Neuronal stem cell (in vitro differentiated cells): ENCODE measurements at regions not wholly inside any gene's neighbourhood (a gene's known extent, or its start where the extent isn't known, plus 50 kb on each side); places are given as distances from the start of the nearest gene placed in this dataset.

ENCODE experiments used
- DNase-seq: peaks from one replicate; pipeline ENCODE4 v3.0.0-alpha.2; 2013; ENCODE audit warnings: low spot score
- H2AFZ ChIP-seq: one replicate; pipeline ENCODE4 v1.6.1; 2013; ENCODE audit warnings: mild to moderate bottlenecking, low read length, inconsistent platforms
- H2AK5ac ChIP-seq: 2 replicates; pipeline ENCODE4 v1.6.1; 2013; ENCODE audit warnings: low read depth, mild to moderate bottlenecking, inconsistent platforms, low read length, moderate library complexity, mixed read lengths
- H2BK120ac ChIP-seq: 2 replicates; pipeline ENCODE4 v1.6.1; 2013; ENCODE audit warnings: low read depth, mild to moderate bottlenecking, inconsistent platforms, low read length, moderate library complexity, mixed read lengths
- H2BK12ac ChIP-seq: one replicate; pipeline ENCODE4 v1.6.1; 2013; ENCODE audit warnings: low read length, inconsistent platforms
- H2BK15ac ChIP-seq: 2 replicates; pipeline ENCODE4 v1.6.1; 2013; ENCODE audit warnings: mild to moderate bottlenecking, low read length, inconsistent platforms, mixed read lengths
- H2BK5ac ChIP-seq: one replicate; pipeline ENCODE4 v1.6.1; 2013; ENCODE audit warnings: inconsistent platforms, mild to moderate bottlenecking, low read length, moderate library complexity
- H3K14ac ChIP-seq: one replicate; pipeline ENCODE4 v1.6.1; 2013; ENCODE audit warnings: low read length, inconsistent platforms
- H3K18ac ChIP-seq: 2 replicates; pipeline ENCODE4 v1.6.1; 2013; ENCODE audit warnings: low read length, inconsistent platforms
- H3K23ac ChIP-seq: 2 replicates; pipeline ENCODE4 v1.6.1; 2013; ENCODE audit warnings: low read depth, mild to moderate bottlenecking, mixed read lengths, low read length, inconsistent platforms; ENCODE audit not compliant: poor library complexity
- H3K27ac ChIP-seq: replicated peaks from 3 replicates; pipeline ENCODE4 v1.5.1; 2013; ENCODE audit warnings: low read length, inconsistent platforms
- H3K27me3 ChIP-seq, 3 experiments: 2 replicates each; pipeline ENCODE4 v1.6.1; 2013; ENCODE audit warnings: low read length in 3 of 3, mild to moderate bottlenecking in 2 of 3, inconsistent platforms in 1 of 3, low read depth in 1 of 3, mixed read lengths in 1 of 3, moderate library complexity in 1 of 3; ENCODE audit not compliant: control insufficient read depth in 3 of 3, insufficient read depth in 3 of 3
- H3K36me3 ChIP-seq, 2 donors: replicated peaks in 1 of 2; 2 replicates each; pipeline ENCODE4 v1.6.1; 2013; ENCODE audit warnings: low read length in 2 of 2; ENCODE audit not compliant: control insufficient read depth in 2 of 2, insufficient read depth in 2 of 2
- H3K4ac ChIP-seq: 2 replicates; pipeline ENCODE4 v1.6.1; 2013; ENCODE audit warnings: inconsistent platforms, mild to moderate bottlenecking, low read length, moderate library complexity
- H3K4me1 ChIP-seq, 2 donors: 1 replicate in 1 of 2; 2 replicates in 1 of 2; pipeline ENCODE4 v1.6.1; 2013; ENCODE audit warnings: low read length in 2 of 2, low read depth in 1 of 2; ENCODE audit not compliant: control insufficient read depth in 2 of 2, insufficient read depth in 1 of 2
- H3K4me2 ChIP-seq: one replicate; pipeline ENCODE4 v1.6.1; 2013; ENCODE audit warnings: mild to moderate bottlenecking, low read length, inconsistent platforms; ENCODE audit not compliant: insufficient read depth, poor library complexity, severe bottlenecking
- H3K4me3 ChIP-seq, 2 donors: 2 replicates each; pipeline ENCODE4 v1.5.1; 2013; ENCODE audit warnings: low read length in 2 of 2, mild to moderate bottlenecking in 2 of 2, inconsistent platforms in 1 of 2, moderate library complexity in 1 of 2
- H3K79me1 ChIP-seq: one replicate; pipeline ENCODE4 v1.6.1; 2013; ENCODE audit warnings: low read depth, mild to moderate bottlenecking, inconsistent platforms, low read length, moderate library complexity
- H3K9ac ChIP-seq: one replicate; pipeline ENCODE4 v1.6.1; 2013; ENCODE audit warnings: mild to moderate bottlenecking, low read depth, low read length, inconsistent platforms; ENCODE audit not compliant: poor library complexity
- H3K9me3 ChIP-seq, 2 donors: replicated peaks in 1 of 2; 2 replicates each; pipeline versions ENCODE3 to v1.6.1; 2013; ENCODE audit warnings: low read length in 2 of 2, mild to moderate bottlenecking in 2 of 2, inconsistent platforms in 1 of 2, low read depth in 1 of 2, mixed read lengths in 1 of 2, moderate library complexity in 1 of 2; ENCODE audit not compliant: control insufficient read depth in 2 of 2, insufficient read depth in 1 of 2
- H4K8ac ChIP-seq: one replicate; pipeline ENCODE4 v1.6.1; 2013; ENCODE audit warnings: low read depth, mild to moderate bottlenecking, inconsistent platforms, low read length, moderate library complexity
- H4K91ac ChIP-seq: one replicate; pipeline ENCODE4 v1.6.1; 2013; ENCODE audit warnings: low read length, low read depth, mild to moderate bottlenecking, inconsistent platforms; ENCODE audit not compliant: poor library complexity
- WGBS, 2 donors: extraction: QIAGEN DNeasy Blood & Tissue Kit; methylation state at CpG; one replicate each; pipeline ENCODE4 v1.1.7; 2013; ENCODE audit warnings: missing lambda C conversion rate in 2 of 2, mixed read lengths in 1 of 2; ENCODE audit not compliant: insufficient read length in 2 of 2, insufficient replicate concordance in 1 of 2; ENCODE audit errors: extremely low coverage in 2 of 2; 5-methylcytosine and 5-hydroxymethylcytosine counted together

GRCh38 chr4:123342498-123342897, 54.1 kb upstream of the SPRY1 start:
- Histone ChIP-seq H3K9me3 (peaks cover 2 to 3% of the 10 kb centered on the region in 2 donors), H2AK5ac (no peak overlapping the region), H2BK15ac (no peak overlapping the region), H2AFZ (no peak overlapping the region), H2BK120ac (no peak overlapping the region), H3K4me3 (no peak overlapping the region), H3K4me2 (no peak overlapping the region), H3K27ac (no peak overlapping the region), H3K18ac (no peak overlapping the region), H3K36me3 (no peaks in the 10 kb centered on the region), H4K8ac (no peak overlapping the region), H3K9ac (no peak overlapping the region), H4K91ac (no peak overlapping the region), H3K79me1 (no peaks in the 10 kb centered on the region), H3K27me3 (no peaks in the 10 kb centered on the region), H3K4ac (no peak overlapping the region), H3K14ac (no peak overlapping the region), H3K23ac (no peak overlapping the region), H3K4me1 (peaks cover 14 to 23% of the 10 kb centered on the region in 2 donors), H2BK5ac (no peak overlapping the region), H2BK12ac (no peak overlapping the region)
- WGBS, 2 donors: no CpG with 5 or more reads among the region's 2 CpGs
- no peak for DNase-seq

- H3K79me1 ChIP-seq: no peaks in the 10 kb centered on the region
- peak overlapping the region; percentile 61 for H2BK15ac ChIP-seq
- H3K36me3 ChIP-seq: no peaks in the 10 kb centered on the region
- no peak overlapping the region for H2BK5ac ChIP-seq
- H3K4me2 ChIP-seq: no peak overlapping the region
- no peak overlapping the region for H4K91ac ChIP-seq
- H3K14ac ChIP-seq: no peak overlapping the region
- no peak overlapping the region for H3K23ac ChIP-seq
- WGBS, 2 donors: no CpG with 5 or more reads among the region's 13 CpGs
- H3K9ac ChIP-seq: no peak overlapping the region
- H2BK120ac ChIP-seq: no peak overlapping the region
- H3K4me1 ChIP-seq: peaks cover 14 to 20% of the 10 kb centered on the region in 2 donors
- H3K9me3 ChIP-seq: peaks cover 0 to 2% of the 10 kb centered on the region in 2 donors
- H3K4ac ChIP-seq: no peak overlapping the region
- no peak overlapping the region for H3K27ac ChIP-seq
- no peak overlapping the region for H2AK5ac ChIP-seq
- H3K18ac ChIP-seq: no peak overlapping the region
- H3K4me3 ChIP-seq: no peak overlapping the region
- no peak overlapping the region for H4K8ac ChIP-seq
- H2AFZ ChIP-seq: no peak overlapping the region
- no peaks in the 10 kb centered on the region for H3K27me3 ChIP-seq
- H2BK12ac ChIP-seq: no peak overlapping the region
- no peak for DNase-seq
Observed at GRCh38 chr4:123343400-123344041, 53.1 kb upstream of the SPRY1 start.

- Histone ChIP-seq H4K8ac (no peak overlapping the region), H3K4me3 (no peak overlapping the region), H3K4me2 (no peak overlapping the region), H3K18ac (no peak overlapping the region), H3K23ac (no peak overlapping the region), H3K14ac (no peak overlapping the region), H3K27me3 (no peaks in the 10 kb centered on the region), H2AFZ (peak overlapping the region; percentile 1), H2BK12ac (no peak overlapping the region), H3K79me1 (no peaks in the 10 kb centered on the region), H3K9me3 (peaks cover 0 to 2% of the 10 kb centered on the region in 2 donors), H3K27ac (no peak overlapping the region), H3K4me1 (peaks cover 14 to 17% of the 10 kb centered on the region in 2 donors), H3K9ac (no peak overlapping the region), H3K4ac (no peak overlapping the region), H2BK5ac (no peak overlapping the region), H2AK5ac (no peak overlapping the region), H2BK120ac (no peak overlapping the region), H2BK15ac (no peak overlapping the region), H3K36me3 (no peaks in the 10 kb centered on the region), H4K91ac (no peak overlapping the region)
- DNase-seq: no peak
- WGBS, 2 donors: no CpG with 5 or more reads among the region's 9 CpGs
Observed at GRCh38 chr4:123345137-123345934, 51.3 kb upstream of the SPRY1 start.

GRCh38 chr4:123345935-123346300, 50.7 kb upstream of the SPRY1 start:
- H4K8ac ChIP-seq: no peak overlapping the region
- no peaks in the 10 kb centered on the region for H3K27me3 ChIP-seq
- H2BK120ac ChIP-seq: no peak overlapping the region
- WGBS, 2 donors: no CpG with 5 or more reads among the region's 3 CpGs
- DNase-seq: no peak
- no peak overlapping the region for H3K4me3 ChIP-seq
- no peaks in the 10 kb centered on the region for H3K36me3 ChIP-seq
- H2BK12ac ChIP-seq: no peak overlapping the region
- peaks cover 3 to 4% of the 10 kb centered on the region in 2 donors for H3K9me3 ChIP-seq
- H3K4me2 ChIP-seq: no peak overlapping the region
- H3K79me1 ChIP-seq: no peaks in the 10 kb centered on the region
- peak overlapping the region; percentile 9 for H2AFZ ChIP-seq
- no peak overlapping the region for H3K23ac ChIP-seq
- no peak overlapping the region for H2AK5ac ChIP-seq
- H2BK5ac ChIP-seq: no peak overlapping the region
- H3K4ac ChIP-seq: no peak overlapping the region
- no peak overlapping the region for H3K27ac ChIP-seq
- H3K14ac ChIP-seq: no peak overlapping the region
- H4K91ac ChIP-seq: no peak overlapping the region
- no peak overlapping the region for H2BK15ac ChIP-seq
- no peak overlapping the region for H3K9ac ChIP-seq
- H3K18ac ChIP-seq: no peak overlapping the region
- peaks cover 16 to 17% of the 10 kb centered on the region in 2 donors for H3K4me1 ChIP-seq
